ENCODE measurements at regions not wholly inside any gene's neighbourhood (a gene's known extent, or its start where the extent isn't known, plus 50 kb on each side); places are given as distances from the start of the nearest gene placed in this dataset.
"Not testable (repeated sequence)": the region's sequence is repeated elsewhere in the genome, so short reads cannot be mapped to it uniquely, and the experiment has no call there.

- DNase-seq (ENCODE audit: low read depth) = no peak
Measured at GRCh38 chr6:144359783-144360182, 74.6 kb downstream of the UTRN start.

- DNase-seq (ENCODE audit: low read depth) = no peak
Measured at GRCh38 chr6:144360401-144360800, 75.3 kb downstream of the UTRN start.

GRCh38 chr6:144361016-144361415 is 75.9 kb downstream of the UTRN start:
- no peak for DNase-seq (ENCODE audit: low read depth)

- DNase-seq (ENCODE audit: low read depth) = no peak
Measured at GRCh38 chr6:144362042-144363018, 77.2 kb downstream of the UTRN start.

GRCh38 chr6:144364208-144364720 is 79.1 kb downstream of the UTRN start:
- no peak for DNase-seq (ENCODE audit: low read depth)

- DNase-seq (ENCODE audit: low read depth) = no peak
Measured at GRCh38 chr6:144364782-144365181, 79.6 kb downstream of the UTRN start.

- DNase-seq (ENCODE audit: low read depth) = no peak
Measured at GRCh38 chr6:144365271-144365670, 80.1 kb downstream of the UTRN start.

DNA sequence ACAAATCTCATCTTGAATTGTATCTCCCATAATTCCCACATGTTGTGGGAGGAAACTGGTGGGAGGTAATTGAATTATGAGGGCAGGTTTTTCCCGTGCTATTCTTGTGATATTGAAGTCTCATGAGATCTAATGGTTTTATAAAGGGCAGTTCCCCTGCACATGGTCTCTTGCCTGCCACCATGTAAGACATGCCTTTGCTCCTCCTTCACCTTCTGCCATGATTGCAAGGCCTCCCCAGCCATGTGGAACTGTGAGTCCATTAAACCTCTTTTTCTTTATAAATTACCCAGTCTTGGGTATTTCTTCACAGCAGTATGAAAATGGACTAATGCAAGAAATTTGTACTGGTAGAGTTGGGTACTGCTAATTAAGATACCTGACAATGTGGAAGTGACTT is 84.6 kb downstream of the UTRN start:
- DNase-seq (ENCODE audit: low read depth) = not testable (repeated sequence)

DNA sequence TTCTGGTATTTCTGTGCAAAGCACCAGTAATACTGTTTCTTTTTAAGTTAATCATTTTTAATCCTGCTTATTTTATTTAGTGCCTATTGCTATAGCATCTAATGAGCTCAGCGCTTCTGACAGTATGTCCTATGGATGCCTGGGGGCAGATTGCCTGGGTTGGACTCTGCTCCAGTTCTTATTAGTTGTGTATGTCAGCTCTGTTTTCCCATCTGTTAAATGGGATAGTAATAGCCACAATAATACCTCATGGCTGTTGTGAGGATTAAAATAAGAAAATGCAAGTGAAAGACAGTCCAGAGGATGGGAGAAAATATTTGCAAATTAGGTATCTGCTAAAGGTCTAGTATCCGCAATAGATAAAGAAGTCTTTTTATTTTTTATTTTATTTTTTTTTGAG is 87.0 kb downstream of the UTRN start:
- no peak for DNase-seq (ENCODE audit: low read depth)

GRCh38 chr6:144372611-144373594 is 87.8 kb downstream of the UTRN start:
- no peak for DNase-seq (ENCODE audit: low read depth)

- not testable (repeated sequence) for DNase-seq (ENCODE audit: low read depth)
Measured at GRCh38 chr6:144374525-144374924, 89.4 kb downstream of the UTRN start.

DNA sequence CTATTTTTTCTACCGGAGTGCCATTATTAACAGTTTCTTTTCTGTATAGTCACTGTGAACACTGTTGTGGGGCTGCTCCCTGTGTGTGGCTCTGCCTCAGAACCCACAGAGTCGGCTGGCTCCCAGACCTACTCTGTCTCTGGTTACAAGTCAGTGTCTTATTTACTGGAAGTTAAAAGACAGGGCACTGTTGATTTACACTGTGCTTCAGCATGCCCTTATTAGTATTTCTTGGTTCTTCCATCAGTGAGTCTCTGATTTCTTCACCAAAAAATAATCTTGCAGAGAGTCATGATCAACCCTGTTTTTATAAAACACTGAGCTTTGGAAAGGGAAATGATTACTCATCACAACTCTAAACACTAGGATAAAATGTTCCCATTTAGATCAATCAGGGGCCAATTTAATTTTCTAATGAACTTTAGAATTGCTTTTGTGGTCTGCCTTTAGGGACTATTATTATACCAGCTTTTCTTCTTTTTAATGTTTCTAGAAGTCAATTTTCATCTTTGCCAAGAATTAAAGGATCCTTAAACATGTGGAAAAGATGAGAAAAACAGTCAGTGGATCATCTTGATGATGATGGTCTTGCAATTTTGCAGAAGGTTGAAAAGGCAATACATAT is 92.6 kb downstream of the UTRN start:
- DNase-seq (ENCODE audit: low read depth) = no peak

DNA sequence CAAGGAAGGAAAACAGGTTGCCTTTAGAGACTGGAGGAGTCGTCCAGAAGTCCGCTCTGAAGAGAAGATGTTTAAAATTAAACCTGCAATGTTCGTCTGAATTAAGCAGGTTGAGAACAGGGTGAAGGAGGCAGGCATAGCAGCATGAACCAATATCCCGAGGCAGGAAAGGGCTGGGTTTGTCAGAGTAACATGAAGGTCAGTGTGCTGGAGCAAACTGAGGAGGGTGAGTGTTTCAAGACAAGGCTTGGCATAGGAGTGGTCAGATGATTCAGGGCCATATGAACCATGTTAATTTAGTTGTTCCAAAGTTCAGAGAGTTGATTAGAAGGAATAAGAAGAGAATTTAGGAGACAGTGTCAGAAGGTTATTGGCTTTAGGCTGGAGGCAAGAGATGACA is 93.3 kb downstream of the UTRN start:
- no peak for DNase-seq (ENCODE audit: low read depth)

DNA sequence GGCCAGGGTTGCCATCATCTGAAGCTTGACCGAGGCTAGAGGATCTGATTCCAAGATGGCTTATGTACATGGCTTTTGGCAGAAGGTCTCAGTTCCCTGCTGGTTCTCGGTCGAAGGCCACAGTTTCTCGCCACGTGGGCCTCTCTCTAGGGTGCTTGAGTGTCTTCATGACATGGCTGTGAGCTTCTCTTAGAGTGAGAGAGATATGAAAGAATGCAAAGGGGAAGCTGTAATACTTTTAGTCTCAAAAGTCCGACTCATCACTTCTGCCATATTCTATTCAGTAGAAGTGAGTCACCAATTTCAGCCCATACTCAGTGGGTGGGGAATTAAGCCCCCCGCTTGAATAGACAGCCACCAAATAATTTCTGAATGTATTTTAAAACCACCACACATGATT is 94.2 kb downstream of the UTRN start:
- no peak for DNase-seq (ENCODE audit: low read depth)

DNA sequence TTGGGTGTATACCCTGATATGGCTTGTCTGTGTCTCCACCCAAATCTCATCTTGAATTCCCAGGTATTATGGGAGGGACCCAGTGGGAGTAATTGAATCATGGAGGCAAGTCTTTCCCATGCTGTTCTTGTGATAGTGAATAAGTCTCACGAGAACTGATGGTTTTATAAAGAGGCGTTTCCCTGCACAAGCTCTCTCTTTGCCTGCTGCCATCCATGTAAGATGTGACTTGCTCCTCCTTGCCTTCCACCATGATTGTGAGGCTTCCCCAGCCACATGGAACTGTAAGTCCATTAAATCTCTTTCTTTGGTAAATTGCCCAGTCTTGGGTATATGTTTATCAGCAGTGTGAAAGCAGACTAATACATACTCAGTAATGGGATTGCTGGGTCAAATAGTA is 96.4 kb downstream of the UTRN start:
- not testable (repeated sequence) for DNase-seq (ENCODE audit: low read depth)

DNA sequence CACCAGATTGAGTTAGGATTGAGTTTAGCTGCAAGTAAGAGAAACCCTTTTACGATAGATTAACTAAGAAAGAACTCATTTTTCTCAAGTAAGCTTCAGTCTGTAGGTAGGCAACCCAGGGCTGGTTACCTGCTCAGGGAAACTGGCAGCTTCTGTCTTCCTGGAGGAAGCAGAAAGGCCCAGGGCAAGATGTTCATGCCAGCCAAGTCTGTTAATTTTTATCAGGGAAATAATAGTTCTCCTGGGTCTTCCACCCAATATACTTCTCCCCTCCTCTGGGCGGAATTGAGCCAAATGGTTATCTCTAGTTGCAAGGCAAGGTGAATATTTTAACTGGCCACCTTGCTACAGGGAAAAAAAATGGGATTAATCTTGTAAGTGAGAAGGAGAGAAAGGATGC is 98.2 kb downstream of the UTRN start:
- DNase-seq (ENCODE audit: low read depth) = no peak

DNA sequence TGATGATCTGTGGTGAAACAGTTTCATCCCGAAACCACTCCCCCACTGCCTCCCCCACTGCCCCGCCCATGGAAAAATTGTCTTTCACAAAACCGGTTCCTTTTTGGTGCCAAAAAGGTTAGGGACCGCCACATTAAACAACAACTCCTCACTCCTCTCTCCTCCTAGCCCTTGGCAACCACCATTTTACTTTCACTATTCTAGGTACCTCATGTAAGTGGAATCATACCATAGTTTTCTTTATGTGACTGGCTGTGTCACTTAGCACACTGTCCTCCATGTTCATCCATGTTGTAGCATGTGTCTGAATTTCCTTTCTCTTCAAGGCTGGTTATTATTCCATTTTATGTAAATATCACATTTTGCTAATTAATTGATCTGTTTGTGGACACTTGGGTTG is 99.3 kb downstream of the UTRN start:
- DNase-seq (ENCODE audit: low read depth) = no peak

DNA sequence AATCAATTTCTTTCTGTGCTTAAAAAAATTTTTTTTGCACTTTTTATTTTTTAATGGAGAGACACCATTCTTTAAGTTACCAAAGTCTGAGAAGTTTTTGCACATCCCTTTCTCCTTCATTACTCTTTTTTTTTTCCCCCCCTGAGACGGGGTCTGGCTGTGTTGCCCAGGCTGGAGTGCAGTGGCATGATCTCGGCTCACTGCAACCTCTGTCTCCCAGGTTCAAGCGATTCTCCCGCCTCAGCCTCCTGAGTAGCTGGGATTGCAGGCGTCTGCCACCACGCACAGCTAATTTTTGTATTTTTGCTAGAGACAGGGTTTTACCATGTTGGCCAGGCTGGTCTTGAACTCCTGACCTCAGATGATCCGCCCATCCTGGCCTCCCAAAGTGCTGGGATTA is 104.3 kb downstream of the UTRN start:
- DNase-seq (ENCODE audit: low read depth) = not testable (repeated sequence)

DNA sequence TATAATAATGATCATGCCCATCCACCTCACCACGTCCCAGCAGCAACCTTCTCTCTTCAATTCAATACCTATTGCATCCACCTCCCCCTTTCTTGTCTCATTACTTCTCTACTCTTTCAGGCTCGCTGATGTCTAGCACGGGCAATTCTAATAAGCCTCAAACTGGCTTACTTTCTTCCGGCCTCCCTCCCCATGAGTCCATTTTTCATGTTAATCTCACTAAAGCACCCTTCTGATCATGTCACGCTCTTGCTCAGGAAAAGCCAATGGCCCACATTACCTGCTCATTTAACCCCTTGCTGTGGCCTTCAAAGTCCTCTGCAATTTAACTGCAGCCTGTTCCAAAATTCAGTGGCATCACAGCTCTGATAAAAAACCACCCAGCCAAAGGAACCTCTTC is 105.1 kb downstream of the UTRN start:
- DNase-seq (ENCODE audit: low read depth) = no peak

DNA sequence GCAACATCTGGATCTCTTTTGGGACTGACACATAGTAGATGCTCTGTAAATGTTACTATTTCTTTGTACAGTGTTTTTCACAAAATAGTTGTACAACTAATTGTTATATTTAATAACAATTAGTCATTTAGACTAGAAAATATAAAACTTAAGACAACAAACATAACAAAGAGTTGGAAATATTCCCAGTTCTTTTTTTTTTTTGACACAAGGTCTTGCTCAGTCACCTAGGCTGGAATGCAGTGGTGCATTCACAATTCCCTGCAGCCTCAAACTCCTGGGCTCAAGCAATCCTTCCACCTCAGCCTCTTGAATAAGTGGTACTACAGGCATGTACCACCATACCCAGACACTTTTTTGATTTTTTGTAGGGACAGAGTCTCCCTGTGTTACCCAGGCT is 105.8 kb downstream of the UTRN start:
- no peak for DNase-seq (ENCODE audit: low read depth)

GRCh38 chr6:144392536-144392935 is 107.4 kb downstream of the UTRN start:
- DNase-seq (ENCODE audit: low read depth) = no peak

GRCh38 chr6:144394210-144394609 is 109.1 kb downstream of the UTRN start:
- no peak for DNase-seq (ENCODE audit: low read depth)

All from T follicular helper cell (primary cell).